Activated naive CD8-positive, alpha-beta T cell (primary cell): ENCODE measurements at regions not wholly inside any gene's neighbourhood (a gene's known extent, or its start where the extent isn't known, plus 50 kb on each side); places are given as distances from the start of the nearest gene placed in this dataset.

ENCODE experiments used
- H3K27ac Mint-ChIP-seq: one replicate; pipeline ENCODE4 v1.8.0; 2021; ENCODE audit warnings: mixed read lengths
- H3K27me3 Mint-ChIP-seq: one replicate; pipeline ENCODE4 v1.8.0; 2021; ENCODE audit warnings: mixed read lengths
- H3K36me3 Mint-ChIP-seq: one replicate; pipeline ENCODE4 v1.8.0; 2021; ENCODE audit warnings: mixed read lengths
- H3K4me1 Mint-ChIP-seq: one replicate; pipeline ENCODE4 v1.8.0; 2021; ENCODE audit warnings: low read depth, mixed read lengths
- H3K4me3 Mint-ChIP-seq: one replicate; pipeline ENCODE4 v1.8.0; 2021; ENCODE audit warnings: mild to moderate bottlenecking, mixed read lengths
- H3K9me3 Mint-ChIP-seq: one replicate; pipeline ENCODE4 v1.8.0; 2021; ENCODE audit warnings: low read depth, mixed read lengths

DNA sequence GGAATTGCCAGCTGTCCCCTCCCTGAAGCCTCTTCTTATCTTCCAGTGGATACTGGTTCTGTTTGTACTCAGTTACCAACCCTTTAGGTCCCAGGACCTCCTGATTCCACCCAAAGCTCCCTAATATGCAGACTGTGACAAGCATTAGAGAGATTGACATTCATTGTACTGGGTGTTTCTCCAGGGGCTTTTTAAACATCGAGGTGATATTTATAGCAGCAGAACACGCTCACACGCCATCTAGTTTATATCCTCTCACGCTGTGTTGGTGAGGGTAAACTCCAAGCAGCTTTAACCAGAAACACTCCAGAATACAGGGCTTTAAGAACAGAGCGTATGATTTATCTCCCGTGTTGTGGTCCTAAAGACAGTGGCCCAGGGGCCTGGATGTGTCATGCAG is 238.4 kb downstream of the IRF8 start:
- no peak overlapping the region for H3K27ac Mint-ChIP-seq
- no peaks in the 10 kb centered on the region for H3K36me3 Mint-ChIP-seq
- H3K9me3 Mint-ChIP-seq, result no peaks in the 10 kb centered on the region
- H3K4me3 Mint-ChIP-seq, result no peak overlapping the region
- H3K4me1 Mint-ChIP-seq, result no peaks in the 10 kb centered on the region
- H3K27me3 Mint-ChIP-seq, result no peaks in the 10 kb centered on the region

DNA sequence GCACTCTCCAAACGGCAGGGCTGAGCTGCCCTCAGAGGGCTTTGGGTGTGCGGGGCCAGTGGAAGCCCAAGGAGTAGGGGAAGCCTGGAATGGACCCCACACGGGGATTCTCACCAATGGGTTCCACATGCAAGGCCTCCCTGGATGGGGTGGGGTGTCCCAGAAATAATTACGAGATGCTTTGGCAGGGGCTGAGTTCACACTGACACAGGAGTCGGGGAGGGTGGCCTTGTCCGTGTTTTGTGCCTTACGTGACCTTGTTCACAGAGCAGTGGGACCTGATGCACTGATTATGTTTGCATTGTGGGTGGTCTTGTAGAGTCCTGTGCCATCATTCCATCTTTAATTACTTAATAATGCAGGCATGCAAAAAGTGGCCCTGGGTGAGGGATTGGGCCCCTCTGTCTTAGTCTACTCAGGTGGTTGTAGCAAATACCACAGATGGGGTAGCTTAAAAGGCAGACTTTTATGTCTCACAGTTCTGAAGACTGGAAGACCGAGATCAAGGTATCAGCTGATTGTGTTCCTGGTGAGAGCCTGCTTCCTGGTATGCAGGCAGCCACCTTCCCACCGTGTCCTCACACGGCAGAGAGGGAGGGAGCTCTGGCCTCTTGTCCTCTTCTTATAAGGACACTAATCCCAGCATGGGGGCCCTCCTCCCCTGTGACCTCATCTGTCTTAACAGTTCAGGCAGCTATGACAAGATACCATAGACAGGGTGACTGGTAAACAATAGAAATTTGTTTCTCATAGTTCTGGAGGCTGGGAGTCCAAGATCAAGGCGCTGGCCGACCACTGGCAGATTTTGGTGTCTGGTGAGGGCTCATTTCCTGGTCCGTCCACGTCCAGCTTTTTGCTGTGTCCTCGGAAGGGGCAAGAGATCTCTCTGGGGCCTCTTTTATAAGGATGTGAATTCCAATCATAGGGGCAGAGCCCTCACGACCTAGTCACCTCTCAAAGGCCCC is 239.4 kb downstream of the IRF8 start:
- H3K36me3 Mint-ChIP-seq, result no peaks in the 10 kb centered on the region
- H3K27me3 Mint-ChIP-seq, result no peaks in the 10 kb centered on the region
- no peaks in the 10 kb centered on the region for H3K4me1 Mint-ChIP-seq
- no peaks in the 10 kb centered on the region for H3K9me3 Mint-ChIP-seq
- H3K27ac Mint-ChIP-seq, result no peak overlapping the region
- H3K4me3 Mint-ChIP-seq, result no peak overlapping the region

DNA sequence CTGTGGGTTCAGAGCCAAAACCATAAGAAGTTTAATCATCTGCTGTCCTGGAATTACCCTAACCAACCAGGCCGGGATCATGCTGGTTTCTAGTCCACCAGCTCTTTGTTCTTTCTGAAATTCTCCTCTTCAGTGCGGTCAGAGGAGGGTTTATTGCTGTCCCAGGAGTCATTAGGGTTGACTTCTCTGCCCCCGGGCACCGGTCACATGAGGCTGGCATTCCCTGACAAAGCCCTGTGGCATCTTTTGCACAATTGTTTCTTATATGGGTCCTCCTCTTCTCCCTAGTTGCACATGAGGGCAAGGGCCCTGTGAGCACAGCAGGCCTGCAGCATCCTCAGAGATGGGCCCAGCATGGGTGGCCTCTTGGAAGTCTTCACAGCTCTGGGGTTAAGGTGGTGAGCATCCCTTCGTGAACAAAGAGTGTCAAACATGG is 243.9 kb downstream of the IRF8 start:
- H3K4me3 Mint-ChIP-seq, result no peak overlapping the region
- H3K27ac Mint-ChIP-seq, result no peak overlapping the region
- no peaks in the 10 kb centered on the region for H3K4me1 Mint-ChIP-seq
- no peaks in the 10 kb centered on the region for H3K9me3 Mint-ChIP-seq
- H3K27me3 Mint-ChIP-seq, result peaks cover 2% of the 10 kb centered on the region
- H3K36me3 Mint-ChIP-seq, result no peaks in the 10 kb centered on the region

DNA sequence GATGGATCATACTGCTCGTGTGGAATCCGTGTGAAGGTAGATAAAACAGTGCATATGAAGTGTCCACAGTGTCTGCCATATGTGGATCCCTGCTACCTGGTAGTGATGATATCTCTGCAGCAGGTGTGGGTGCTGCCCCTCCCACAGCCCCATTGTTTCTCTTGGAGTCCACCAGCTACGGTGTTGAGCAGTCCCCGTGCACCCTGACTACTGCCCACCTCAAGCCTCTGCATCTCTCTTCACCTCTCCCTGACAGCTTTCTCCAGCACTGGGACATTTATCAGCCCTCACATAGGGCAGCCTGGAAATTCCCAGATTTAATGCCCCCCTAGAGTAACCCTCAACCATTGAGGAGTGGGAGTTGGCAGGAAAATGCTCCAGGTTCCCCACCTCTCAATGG is 244.7 kb downstream of the IRF8 start:
- no peak overlapping the region for H3K4me3 Mint-ChIP-seq
- no peaks in the 10 kb centered on the region for H3K4me1 Mint-ChIP-seq
- H3K27ac Mint-ChIP-seq, result no peak overlapping the region
- no peaks in the 10 kb centered on the region for H3K9me3 Mint-ChIP-seq
- no peaks in the 10 kb centered on the region for H3K36me3 Mint-ChIP-seq
- peaks cover 5% of the 10 kb centered on the region for H3K27me3 Mint-ChIP-seq

DNA sequence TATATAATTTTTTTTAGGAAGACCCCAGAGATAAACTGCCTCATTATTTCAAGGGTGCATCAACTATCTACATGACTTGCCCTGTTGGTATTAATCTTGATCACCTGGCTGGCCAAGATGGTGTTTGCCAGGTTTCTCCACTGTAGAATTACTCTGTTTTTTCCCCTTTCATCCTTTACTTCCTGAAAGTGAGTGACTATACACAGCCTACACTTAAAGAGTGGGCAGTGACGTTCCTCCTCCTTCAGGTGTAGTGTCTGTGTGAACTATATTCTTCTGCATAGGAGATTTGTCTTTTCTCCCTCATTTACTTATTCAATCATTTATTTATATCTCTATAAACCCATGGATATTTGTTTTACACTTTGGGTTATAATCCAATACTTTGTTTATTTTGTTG is 246.7 kb downstream of the IRF8 start:
- Mint-ChIP-seq H3K9me3 (no peaks in the 10 kb centered on the region), H3K27me3 (peaks cover 11% of the 10 kb centered on the region), H3K27ac (no peak overlapping the region), H3K4me3 (no peak overlapping the region), H3K36me3 (no peaks in the 10 kb centered on the region), H3K4me1 (no peaks in the 10 kb centered on the region)

DNA sequence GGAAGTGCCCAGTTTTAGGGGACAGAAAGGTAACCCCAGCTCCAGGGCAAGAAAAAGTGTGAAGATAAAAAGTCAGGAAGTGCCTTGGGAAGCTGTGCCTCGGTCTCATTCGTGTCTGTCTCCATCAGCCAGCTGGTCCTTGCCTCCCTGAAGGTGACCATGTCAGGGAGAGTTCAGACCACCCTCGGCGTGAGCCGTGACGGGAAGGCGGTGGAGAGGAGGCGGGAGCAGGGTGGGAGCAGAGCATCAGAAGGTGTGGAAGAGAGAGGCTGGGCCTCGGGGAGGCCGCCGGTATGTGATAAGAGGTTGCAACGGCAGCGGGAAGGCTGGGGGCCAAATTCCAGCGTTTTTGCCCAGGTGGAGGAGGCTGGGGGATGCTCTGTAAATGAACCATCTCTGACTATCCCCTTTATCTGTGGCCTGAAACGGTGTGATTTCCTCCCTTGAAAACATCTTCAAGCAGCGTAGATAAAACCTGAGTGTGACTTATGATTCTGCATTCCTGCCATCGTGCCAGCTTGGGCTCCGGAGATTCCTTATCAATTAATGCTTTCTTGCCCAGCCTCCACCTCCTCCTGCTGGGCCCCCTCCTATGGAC is 251.8 kb downstream of the IRF8 start:
- H3K27me3 Mint-ChIP-seq, result peaks cover 17% of the 10 kb centered on the region

DNA sequence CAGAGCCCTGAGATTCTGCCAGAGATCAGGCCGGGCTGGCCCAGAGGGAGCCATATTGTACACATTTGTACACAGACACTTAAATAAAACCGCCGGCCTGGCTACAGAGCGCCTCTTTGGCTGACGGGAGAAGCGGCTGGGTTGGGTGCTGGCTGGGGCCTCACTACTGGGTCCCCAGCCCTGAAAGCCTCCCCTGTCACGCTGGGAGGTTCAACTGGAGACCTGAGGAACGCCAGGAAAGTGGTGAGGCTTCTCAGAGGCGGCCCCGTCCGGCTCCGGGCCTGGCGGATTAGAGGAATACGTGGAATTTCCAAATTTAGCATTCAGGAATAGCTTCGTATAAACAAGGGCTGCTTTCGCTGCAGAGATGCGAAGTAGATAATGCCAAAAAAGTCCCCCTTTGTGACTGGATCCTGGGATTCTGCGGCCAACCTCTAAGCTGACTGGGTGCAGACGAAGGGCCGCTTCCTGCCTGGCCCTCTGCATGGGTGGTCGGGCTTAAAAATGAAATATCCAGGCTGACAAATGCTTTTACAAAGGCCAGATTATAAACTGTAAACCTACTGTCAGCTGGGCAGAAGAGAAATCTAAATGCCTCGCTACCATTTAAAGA is 252.4 kb downstream of the IRF8 start:
- no peak overlapping the region for H3K27ac Mint-ChIP-seq
- H3K36me3 Mint-ChIP-seq, result no peaks in the 10 kb centered on the region
- H3K27me3 Mint-ChIP-seq, result peaks cover 17% of the 10 kb centered on the region
- H3K4me1 Mint-ChIP-seq, result no peaks in the 10 kb centered on the region
- no peaks in the 10 kb centered on the region for H3K9me3 Mint-ChIP-seq
- no peak overlapping the region for H3K4me3 Mint-ChIP-seq

More for the DNA sequence above, 251.8 kb downstream of the IRF8 start:
- Mint-ChIP-seq H3K36me3 (no peaks in the 10 kb centered on the region), H3K4me1 (no peaks in the 10 kb centered on the region), H3K4me3 (no peak overlapping the region), H3K27ac (no peak overlapping the region), H3K9me3 (no peaks in the 10 kb centered on the region)

DNA sequence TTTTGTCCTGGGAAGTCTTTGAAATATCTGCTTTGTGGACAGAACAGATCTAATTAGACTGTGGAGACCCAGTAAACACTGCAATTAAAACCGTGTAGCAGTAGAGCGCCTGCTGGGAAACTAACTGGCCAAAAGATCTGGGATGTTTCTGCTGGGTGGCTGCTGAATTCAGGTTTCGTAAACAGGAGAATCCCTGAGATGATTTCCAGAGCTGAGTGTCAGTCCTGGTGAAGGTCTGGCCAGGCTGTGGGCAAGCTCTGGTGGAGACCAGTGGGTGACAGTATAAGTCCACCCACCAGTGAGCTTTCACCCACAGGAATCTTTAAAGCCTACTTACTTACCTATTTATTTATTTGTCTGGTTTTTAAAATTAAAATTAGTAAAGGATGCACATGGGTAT is 257.2 kb downstream of the IRF8 start:
- Mint-ChIP-seq H3K4me1 (peaks cover 7% of the 10 kb centered on the region), H3K4me3 (no peak overlapping the region), H3K9me3 (no peaks in the 10 kb centered on the region), H3K27ac (no peak overlapping the region), H3K36me3 (peaks cover 3% of the 10 kb centered on the region), H3K27me3 (peaks cover 10% of the 10 kb centered on the region)

DNA sequence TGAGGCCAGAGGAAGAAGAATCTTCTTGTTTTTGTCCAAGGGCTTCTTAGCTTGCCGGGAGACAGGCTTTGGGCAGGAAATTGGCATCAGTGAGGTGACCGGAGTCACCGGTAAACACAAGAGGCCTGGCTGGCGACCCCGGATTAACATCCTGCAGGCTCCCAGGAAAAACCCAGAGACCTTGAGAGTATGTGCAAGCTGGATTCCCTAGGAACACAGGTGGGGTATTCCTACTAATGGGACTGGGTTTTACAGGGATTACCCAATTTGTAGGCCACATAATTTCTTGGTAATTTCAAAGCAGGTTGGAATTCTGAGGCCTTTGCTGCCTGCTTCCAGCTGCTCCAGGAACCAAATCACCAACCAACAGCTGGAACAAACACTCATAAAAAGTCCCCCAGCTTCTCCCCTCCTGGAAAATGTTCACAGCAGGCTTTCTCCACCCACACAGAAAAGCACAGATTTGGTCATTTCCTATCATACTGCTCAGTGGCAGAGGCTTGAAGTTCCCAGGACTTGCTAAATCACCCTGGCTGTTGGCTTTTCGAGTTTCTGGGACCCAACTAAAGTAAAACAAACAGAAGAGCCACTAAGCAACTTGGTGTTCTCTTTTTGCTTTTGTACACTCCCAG is 258.8 kb downstream of the IRF8 start:
- Mint-ChIP-seq H3K27ac (no peak overlapping the region), H3K4me3 (no peak overlapping the region), H3K9me3 (no peaks in the 10 kb centered on the region), H3K27me3 (peaks cover 7% of the 10 kb centered on the region), H3K4me1 (peaks cover 7% of the 10 kb centered on the region), H3K36me3 (peaks cover 3% of the 10 kb centered on the region)

DNA sequence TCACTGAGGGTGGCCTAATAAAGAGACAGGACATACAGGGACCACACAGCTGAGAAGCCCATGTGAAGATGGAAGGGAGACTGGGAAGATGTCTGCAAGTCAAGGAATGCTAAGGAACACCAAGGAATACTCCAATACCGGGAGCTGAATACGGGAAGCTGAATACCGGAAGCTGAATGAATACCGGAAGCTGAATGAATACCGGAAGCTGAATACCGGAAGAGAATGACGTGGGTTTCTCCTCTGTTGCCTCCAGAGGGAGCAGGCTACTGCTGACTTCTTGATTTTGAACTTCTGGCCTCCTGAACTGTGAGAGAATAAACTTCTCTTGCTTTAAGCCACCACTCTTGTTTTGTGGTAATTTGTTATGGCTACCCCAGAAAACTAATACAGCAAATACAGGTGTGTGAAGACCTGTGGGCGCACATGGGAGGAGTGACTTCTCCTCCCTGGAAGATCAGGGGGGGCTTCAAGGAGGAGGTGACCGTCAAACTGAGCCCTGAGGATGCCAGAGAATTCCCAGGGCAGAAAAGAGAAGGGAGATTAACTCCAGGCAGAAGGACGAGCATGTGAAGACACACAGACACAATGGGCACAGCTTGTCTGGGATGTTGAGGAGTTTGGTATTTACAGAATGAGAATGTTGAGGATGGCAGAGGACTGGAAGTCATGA is 259.9 kb downstream of the IRF8 start:
- Mint-ChIP-seq H3K9me3 (no peaks in the 10 kb centered on the region), H3K27ac (no peak overlapping the region), H3K4me1 (peaks cover 7% of the 10 kb centered on the region), H3K4me3 (no peak overlapping the region), H3K27me3 (peaks cover 5% of the 10 kb centered on the region), H3K36me3 (peaks cover 3% of the 10 kb centered on the region)

DNA sequence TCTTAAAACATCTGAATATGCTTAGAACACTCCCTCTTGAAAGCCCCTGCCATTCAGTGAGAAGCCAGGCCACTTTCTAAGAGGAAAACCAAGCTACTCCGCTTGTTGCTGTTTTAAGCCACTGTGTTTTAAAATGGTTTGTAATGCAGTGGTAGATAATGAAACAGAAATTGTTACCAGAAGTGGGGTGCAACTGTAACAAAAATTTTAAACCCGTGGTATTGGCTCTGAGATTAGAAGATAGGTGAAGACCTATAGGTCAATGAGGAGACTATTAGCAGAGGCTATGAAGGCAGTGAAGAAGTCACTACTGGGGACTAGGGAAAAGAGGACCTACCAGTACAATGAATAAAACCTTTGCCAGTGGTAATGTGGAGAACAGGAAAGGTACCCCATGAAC is 266.5 kb downstream of the IRF8 start:
- peaks cover 10% of the 10 kb centered on the region for H3K27me3 Mint-ChIP-seq
- no peak overlapping the region for H3K4me3 Mint-ChIP-seq
- no peak overlapping the region for H3K27ac Mint-ChIP-seq
- peaks cover 14% of the 10 kb centered on the region for H3K9me3 Mint-ChIP-seq
- peaks cover 2% of the 10 kb centered on the region for H3K36me3 Mint-ChIP-seq
- no peaks in the 10 kb centered on the region for H3K4me1 Mint-ChIP-seq

DNA sequence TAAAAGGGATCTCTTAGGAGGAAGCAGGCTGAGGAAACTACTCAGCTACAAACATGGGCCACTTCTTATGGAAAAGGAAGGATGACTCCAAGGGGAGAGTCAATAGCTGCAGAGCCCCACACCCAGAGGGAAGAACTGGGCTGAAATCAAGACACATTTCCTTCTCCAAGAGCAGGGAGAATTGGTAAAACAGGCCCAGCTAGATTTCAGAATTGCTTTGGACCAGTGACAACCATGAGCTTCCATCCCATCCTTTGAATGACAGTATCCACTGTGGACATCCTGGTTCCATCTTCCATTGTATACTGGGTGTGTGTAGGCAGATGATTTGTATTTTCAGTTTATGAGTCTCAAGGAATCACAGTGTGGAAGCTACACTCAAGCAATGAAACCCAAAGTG is 267.5 kb downstream of the IRF8 start:
- Mint-ChIP-seq H3K4me3 (no peak overlapping the region), H3K9me3 (peaks cover 14% of the 10 kb centered on the region), H3K27ac (no peak overlapping the region), H3K4me1 (no peaks in the 10 kb centered on the region), H3K27me3 (peaks cover 12% of the 10 kb centered on the region), H3K36me3 (peaks cover 2% of the 10 kb centered on the region)

DNA sequence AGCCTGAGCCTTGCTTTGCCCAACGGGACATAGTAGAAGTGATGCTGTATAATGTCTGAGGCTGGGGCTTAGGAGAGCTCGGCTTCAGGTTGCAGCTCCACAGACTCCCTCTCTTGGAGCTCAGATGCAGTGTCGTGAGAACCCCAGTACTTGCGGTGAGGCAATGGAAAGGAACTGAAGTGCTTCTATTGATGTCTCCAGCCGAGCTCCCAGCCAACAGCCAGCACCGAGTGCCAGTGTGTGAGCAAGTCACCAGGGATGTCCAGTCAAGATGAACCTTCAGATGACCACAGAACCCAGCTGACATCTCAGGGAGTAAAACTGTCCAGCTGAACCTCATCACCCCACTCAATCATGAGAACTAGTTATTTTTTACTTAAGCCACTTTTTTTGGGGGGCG is 268.1 kb downstream of the IRF8 start:
- Mint-ChIP-seq H3K9me3 (peaks cover 14% of the 10 kb centered on the region), H3K36me3 (peaks cover 2% of the 10 kb centered on the region)

DNA sequence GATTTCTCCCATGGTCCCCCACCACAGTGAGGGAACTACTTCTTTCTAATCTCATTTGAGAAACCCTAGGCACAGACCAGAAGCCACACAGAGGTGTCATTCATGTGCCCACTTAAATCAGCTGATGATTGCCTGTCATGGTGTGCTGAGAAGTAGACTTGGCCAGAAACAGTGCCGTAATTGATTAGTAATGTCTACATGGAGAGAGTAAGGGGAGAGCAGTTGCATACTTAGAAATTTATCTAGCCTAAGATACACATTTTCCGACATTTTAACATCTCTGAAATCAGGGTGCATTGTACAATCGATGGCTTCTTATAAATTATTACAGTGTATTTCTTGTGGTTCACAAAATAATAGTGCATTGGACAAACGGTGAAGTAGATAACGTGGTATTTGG is 271.8 kb downstream of the IRF8 start:
- Mint-ChIP-seq H3K9me3 (peaks cover 10% of the 10 kb centered on the region), H3K36me3 (peaks cover under 1% of the 10 kb centered on the region), H3K27me3 (peaks cover 24% of the 10 kb centered on the region), H3K4me3 (no peak overlapping the region), H3K4me1 (no peaks in the 10 kb centered on the region), H3K27ac (no peak overlapping the region)

More for the DNA sequence above, 268.1 kb downstream of the IRF8 start:
- Mint-ChIP-seq H3K27ac (no peak overlapping the region), H3K27me3 (peaks cover 13% of the 10 kb centered on the region), H3K4me1 (no peaks in the 10 kb centered on the region), H3K4me3 (no peak overlapping the region)
